Keratinocyte (primary cell): ENCODE measurements at regions not wholly inside any gene's neighbourhood (a gene's known extent, or its start where the extent isn't known, plus 50 kb on each side); places are given as distances from the start of the nearest gene placed in this dataset.

Source experiments
- DNase-seq: peaks from one replicate; pipeline ENCODE4 v3.0.0-alpha.2; 2011; ENCODE audit warnings: low read depth, missing footprints, low spot score
- FAIRE-seq: peaks from 2 replicates; lab custom pipeline; 2011; peaks lifted over from hg19 to GRCh38; lab: Jason Lieb, UNC
- H2AFZ ChIP-seq: 2 replicates; pipeline ENCODE4 v1.6.0; 2012; ENCODE audit warnings: low read length, control low read depth, inconsistent platforms; ENCODE audit not compliant: control insufficient read depth
- H3K27ac ChIP-seq: 2 replicates; pipeline ENCODE4 v1.5.1; 2011; ENCODE audit warnings: low read length; ENCODE audit not compliant: control insufficient read depth, insufficient read depth
- H3K27me3 ChIP-seq: 3 replicates; pipeline ENCODE4 v1.6.0; 2011; ENCODE audit warnings: low read length; ENCODE audit not compliant: control insufficient read depth, insufficient read depth; ENCODE audit errors: extremely low read depth
- H3K36me3 ChIP-seq, 2 experiments: 2 replicates in 1 of 2; 3 replicates in 1 of 2; pipeline ENCODE4 v1.5.1; 2011; ENCODE audit warnings: low read length in 2 of 2, mild to moderate bottlenecking in 1 of 2; ENCODE audit not compliant: control insufficient read depth in 2 of 2, insufficient read depth in 2 of 2; ENCODE audit errors: extremely low read depth in 1 of 2
- H3K4me1 ChIP-seq: 3 replicates; pipeline ENCODE4 v1.5.1; 2011; ENCODE audit warnings: low read length; ENCODE audit not compliant: control insufficient read depth, insufficient read depth; ENCODE audit errors: extremely low read depth
- H3K4me2 ChIP-seq: 3 replicates; pipeline ENCODE4 v1.6.0; 2011; ENCODE audit warnings: low read depth, low read length; ENCODE audit not compliant: control insufficient read depth, insufficient read depth; ENCODE audit errors: extremely low read depth
- H3K4me3 ChIP-seq, 3 experiments: fragments of 200-600 bp in 1 of 3; sonication (generic) in 1 of 3; 2 replicates in 2 of 3; 3 replicates in 1 of 3; pipeline ENCODE4 v1.5.1; 2011 to 2016; ENCODE audit warnings: low read length in 3 of 3, mild to moderate bottlenecking in 3 of 3, control low read depth in 2 of 3, inconsistent platforms in 1 of 3, low read depth in 1 of 3, mixed read lengths in 1 of 3, mixed run types in 1 of 3, moderate library complexity in 1 of 3; ENCODE audit not compliant: control insufficient read depth in 2 of 3, insufficient read depth in 2 of 3; ENCODE audit errors: extremely low read depth in 1 of 3
- H3K79me2 ChIP-seq: 2 replicates; pipeline ENCODE4 v1.6.0; 2012; ENCODE audit warnings: low read length; ENCODE audit not compliant: control insufficient read depth, insufficient read depth
- H3K9ac ChIP-seq: 3 replicates; pipeline ENCODE4 v1.6.0; 2011; ENCODE audit warnings: low read length; ENCODE audit not compliant: control insufficient read depth, insufficient read depth; ENCODE audit errors: extremely low read depth
- H3K9me1 ChIP-seq: 3 replicates; pipeline ENCODE4 v1.6.0; 2011; ENCODE audit warnings: low read length; ENCODE audit not compliant: control insufficient read depth, insufficient read depth; ENCODE audit errors: extremely low read depth
- H3K9me3 ChIP-seq: 2 replicates; pipeline ENCODE4 v1.5.1; 2012; ENCODE audit warnings: low read depth, low read length; ENCODE audit not compliant: control insufficient read depth
- H4K20me1 ChIP-seq: 3 replicates; pipeline ENCODE4 v1.6.0; 2011; ENCODE audit warnings: low read length; ENCODE audit not compliant: control insufficient read depth, insufficient read depth; ENCODE audit errors: extremely low read depth
- EZH2 ChIP-seq: IDR thresholded peaks from one replicate; pipeline ENCODE4 v1.6.1; 2012; ENCODE audit warnings: inconsistent platforms, mild to moderate bottlenecking, low read length, moderate library complexity
- dilution Hi-C: fragments of 300-500 bp; cut with MboI; formaldehyde crosslinking; loops from one replicate; pipeline ENCODE4 v1.7.0; 2020; ENCODE audit warnings: low sequenced_read_pairs; ENCODE audit not compliant: extremely low pct_ligation_motif_present
- TF ChIP-seq, protein P1 (sequence below), 3 experiments: IDR thresholded peaks in 1 of 3; conservative IDR thresholded peaks in 1 of 3; optimal IDR thresholded peaks in 1 of 3; 2 replicates in 2 of 3; 3 replicates in 1 of 3; pipeline versions ENCODE3 to v1.5.1; 2011; ENCODE audit warnings: low read length in 3 of 3, mild to moderate bottlenecking in 3 of 3, moderate library complexity in 2 of 3, control low read depth in 1 of 3, inconsistent platforms in 1 of 3; ENCODE audit not compliant: insufficient read depth in 2 of 3; ENCODE audit errors: extremely low read depth in 1 of 3

- H4K20me1 ChIP-seq: no peaks in the 10 kb centered on the region
- no peak overlapping the region for H3K4me2 ChIP-seq
- H3K79me2 ChIP-seq: no peaks in the 10 kb centered on the region
- H3K36me3 ChIP-seq: no peaks in the 10 kb centered on the region
- H3K27me3 ChIP-seq: no peaks in the 10 kb centered on the region
- TF ChIP-seq EZH2: no peak
- TF ChIP-seq, protein P1, sequence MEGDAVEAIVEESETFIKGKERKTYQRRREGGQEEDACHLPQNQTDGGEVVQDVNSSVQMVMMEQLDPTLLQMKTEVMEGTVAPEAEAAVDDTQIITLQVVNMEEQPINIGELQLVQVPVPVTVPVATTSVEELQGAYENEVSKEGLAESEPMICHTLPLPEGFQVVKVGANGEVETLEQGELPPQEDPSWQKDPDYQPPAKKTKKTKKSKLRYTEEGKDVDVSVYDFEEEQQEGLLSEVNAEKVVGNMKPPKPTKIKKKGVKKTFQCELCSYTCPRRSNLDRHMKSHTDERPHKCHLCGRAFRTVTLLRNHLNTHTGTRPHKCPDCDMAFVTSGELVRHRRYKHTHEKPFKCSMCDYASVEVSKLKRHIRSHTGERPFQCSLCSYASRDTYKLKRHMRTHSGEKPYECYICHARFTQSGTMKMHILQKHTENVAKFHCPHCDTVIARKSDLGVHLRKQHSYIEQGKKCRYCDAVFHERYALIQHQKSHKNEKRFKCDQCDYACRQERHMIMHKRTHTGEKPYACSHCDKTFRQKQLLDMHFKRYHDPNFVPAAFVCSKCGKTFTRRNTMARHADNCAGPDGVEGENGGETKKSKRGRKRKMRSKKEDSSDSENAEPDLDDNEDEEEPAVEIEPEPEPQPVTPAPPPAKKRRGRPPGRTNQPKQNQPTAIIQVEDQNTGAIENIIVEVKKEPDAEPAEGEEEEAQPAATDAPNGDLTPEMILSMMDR (optimal IDR thresholded peaks at IDR 0.05 in 1 of 3, IDR thresholded peaks at IDR 0.05 in 1 of 3, conservative IDR thresholded peaks at IDR 0.05 in 1 of 3; ENCODE audit: extremely low read depth in 1 of 3, insufficient read depth in 2 of 3, low read length in 3 of 3): no peak
- H3K4me1 ChIP-seq: no peaks in the 10 kb centered on the region
- DNase-seq: no peak
- H3K9me3 ChIP-seq: no peaks in the 10 kb centered on the region
- H3K27ac ChIP-seq: no peak overlapping the region
- no peaks in the 10 kb centered on the region for H3K9me1 ChIP-seq
- dilution Hi-C loops: no loop called here
- H3K9ac ChIP-seq: no peak overlapping the region
- no peak overlapping the region for H3K4me3 ChIP-seq
- FAIRE-seq: no peak
- no peak overlapping the region for H2AFZ ChIP-seq
Measured at GRCh38 chr10:94085288-94085687, 91.6 kb downstream of the PLCE1 start.

- no peaks in the 10 kb centered on the region for H3K9me1 ChIP-seq
- no peaks in the 10 kb centered on the region for H4K20me1 ChIP-seq
- dilution Hi-C loops: no loop called here
- no peaks in the 10 kb centered on the region for H3K79me2 ChIP-seq
- no peaks in the 10 kb centered on the region for H3K27me3 ChIP-seq
- DNase-seq: no peak
- H3K9me3 ChIP-seq: no peaks in the 10 kb centered on the region
- H3K36me3 ChIP-seq: no peaks in the 10 kb centered on the region
- TF ChIP-seq, protein P1 (optimal IDR thresholded peaks at IDR 0.05 in 1 of 3, IDR thresholded peaks at IDR 0.05 in 1 of 3, conservative IDR thresholded peaks at IDR 0.05 in 1 of 3; ENCODE audit: extremely low read depth in 1 of 3, insufficient read depth in 2 of 3, low read length in 3 of 3): no peak
- no peak for TF ChIP-seq EZH2
- H3K4me1 ChIP-seq: no peaks in the 10 kb centered on the region
- H3K27ac ChIP-seq: no peak overlapping the region
- FAIRE-seq: no peak
- no peak overlapping the region for H2AFZ ChIP-seq
- H3K9ac ChIP-seq: no peak overlapping the region
- H3K4me3 ChIP-seq: no peak overlapping the region
- H3K4me2 ChIP-seq: no peak overlapping the region
Measured at GRCh38 chr10:94085766-94086437, 92.2 kb downstream of the PLCE1 start.
